ENCODE measurements at regions not wholly inside any gene's neighbourhood (a gene's known extent, or its start where the extent isn't known, plus 50 kb on each side); places are given as distances from the start of the nearest gene placed in this dataset.
"Not testable (repeated sequence)": the region's sequence is repeated elsewhere in the genome, so short reads cannot be mapped to it uniquely, and the experiment has no call there.

GRCh38 chr11:92168936-92169335 is 55.7 kb upstream of the FAT3 start:
- FAIRE-seq (no peak), DNase-seq (ENCODE audit: low spot score) (no peak)

DNA sequence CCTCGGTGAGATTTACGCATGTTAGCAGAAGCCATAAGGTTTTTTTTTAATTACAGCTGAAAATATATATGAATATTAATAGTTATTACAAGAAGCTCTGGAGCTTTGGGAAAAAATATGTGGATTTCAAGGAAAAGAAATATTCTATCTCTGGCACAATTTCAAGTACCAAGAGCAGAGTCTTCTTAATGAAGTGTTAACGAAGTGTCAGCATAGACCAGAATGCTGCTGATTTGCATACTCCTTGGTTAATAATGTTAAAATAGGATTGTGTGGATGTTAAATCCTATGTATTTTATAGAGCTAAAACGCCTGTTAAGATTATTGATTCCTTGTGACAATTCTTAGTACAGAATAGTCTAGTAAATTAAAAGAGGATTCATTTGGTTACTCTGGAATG is 57.0 kb upstream of the FAT3 start:
- DNase-seq (ENCODE audit: low spot score) (no peak), FAIRE-seq (no peak)

DNA sequence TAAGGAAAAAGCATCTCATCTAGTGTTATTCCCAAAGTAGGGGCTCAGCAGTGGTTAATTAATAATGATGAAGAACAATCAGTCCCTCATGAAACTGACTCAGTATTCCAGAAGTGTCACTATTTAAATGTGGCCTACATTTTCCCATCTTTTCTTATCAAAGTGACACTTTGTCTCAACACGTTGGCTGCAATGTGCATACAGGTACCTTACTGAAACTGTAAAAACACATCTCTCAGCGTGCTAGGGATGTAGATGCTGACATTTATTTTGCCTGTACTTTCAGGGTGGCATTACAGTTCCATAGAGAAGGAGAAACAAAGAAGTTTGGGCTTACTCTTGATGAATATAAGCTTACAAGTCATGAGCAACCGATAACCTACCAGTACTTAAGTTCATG is 58.3 kb upstream of the FAT3 start:
- FAIRE-seq: no peak

DNA sequence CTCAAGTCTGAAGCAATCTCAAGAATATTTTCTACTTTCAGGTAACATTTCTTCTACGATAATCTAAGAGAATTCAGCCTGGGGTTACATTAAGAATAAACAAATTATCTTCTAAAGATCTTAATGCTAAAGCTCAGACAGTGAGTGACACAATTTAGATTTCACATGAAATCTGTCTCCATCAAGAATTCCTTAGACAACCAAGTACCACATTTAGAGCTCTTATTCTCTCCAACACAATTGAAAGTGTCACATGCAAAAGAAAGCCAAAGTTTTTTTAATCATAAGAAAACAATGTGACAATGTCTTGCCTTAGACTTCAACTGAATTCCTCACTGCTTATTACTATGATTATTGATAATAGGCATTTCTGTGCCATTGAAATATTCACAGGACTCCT is 60.7 kb upstream of the FAT3 start:
- DNase-seq (ENCODE audit: low spot score): no peak
- no peak for FAIRE-seq

More for the DNA sequence above, 58.3 kb upstream of the FAT3 start:
- DNase-seq (ENCODE audit: low spot score): no peak

DNA sequence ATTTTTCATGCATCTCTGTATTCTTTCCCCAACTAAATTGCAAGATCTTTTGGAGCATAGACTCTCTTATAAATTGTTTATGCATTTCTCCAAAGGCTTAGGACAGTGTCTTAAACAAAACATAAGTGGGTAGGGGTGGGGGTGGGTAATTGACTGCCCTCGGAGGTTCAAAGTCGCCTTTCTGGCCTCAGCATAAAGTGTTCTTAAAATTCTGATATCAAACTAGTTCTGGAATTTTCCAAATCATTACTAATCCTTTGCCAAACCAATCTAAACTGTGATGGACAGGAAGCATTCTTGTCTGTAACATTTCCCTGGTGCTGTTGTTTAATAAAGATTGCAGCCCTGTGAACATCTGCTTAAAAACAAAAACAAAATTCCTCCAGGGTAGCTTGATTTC is 61.8 kb upstream of the FAT3 start:
- DNase-seq (ENCODE audit: low spot score) (no peak), FAIRE-seq (no peak)

DNA sequence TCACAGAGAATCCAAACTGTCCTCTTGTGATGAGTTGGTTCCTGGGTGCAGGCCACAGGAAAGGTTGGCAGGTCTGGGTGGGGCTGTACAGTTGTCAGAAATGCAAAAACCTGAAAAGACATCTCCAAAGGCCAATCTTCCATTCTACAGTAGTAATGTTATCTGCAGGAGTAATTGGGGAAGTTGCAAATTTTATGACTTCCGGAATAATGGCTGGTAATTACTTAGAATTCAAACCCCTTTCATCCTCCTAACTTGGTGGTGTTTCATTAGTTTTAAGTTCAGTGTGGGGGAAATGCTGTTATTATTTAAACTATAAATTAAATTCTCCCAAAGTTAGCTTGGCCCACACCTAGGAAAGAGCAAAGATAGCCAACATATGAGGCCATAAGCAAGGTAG is 64.7 kb upstream of the FAT3 start:
- FAIRE-seq (no peak), DNase-seq (ENCODE audit: low spot score) (no peak)

GRCh38 chr11:92157390-92157789 is 67.2 kb upstream of the FAT3 start:
- not testable (repeated sequence) for FAIRE-seq; DNase-seq (ENCODE audit: low spot score)

- DNase-seq (ENCODE audit: low spot score): no peak
- no peak for FAIRE-seq
Measured at GRCh38 chr11:92154611-92155010, 70.0 kb upstream of the FAT3 start.

DNA sequence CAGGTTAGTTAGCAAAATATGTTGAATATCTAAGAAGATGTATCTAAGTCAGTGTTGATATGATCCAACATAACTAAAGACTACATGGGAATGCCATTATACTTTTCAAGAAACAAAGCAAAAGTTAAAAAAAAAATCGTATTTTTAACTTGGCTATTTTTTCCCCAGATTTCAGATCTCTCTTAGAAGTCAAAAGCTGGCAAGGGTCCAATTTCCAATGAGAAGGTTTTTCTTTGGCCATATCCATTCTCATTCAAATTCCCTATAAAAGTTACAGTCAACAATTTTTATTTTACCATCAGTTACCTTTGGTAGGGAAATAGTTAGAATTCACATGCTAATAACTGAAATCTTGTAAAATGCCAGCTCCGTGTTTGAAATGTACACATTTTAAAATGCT is 70.5 kb upstream of the FAT3 start:
- FAIRE-seq (no peak), DNase-seq (ENCODE audit: low spot score) (no peak)

DNA sequence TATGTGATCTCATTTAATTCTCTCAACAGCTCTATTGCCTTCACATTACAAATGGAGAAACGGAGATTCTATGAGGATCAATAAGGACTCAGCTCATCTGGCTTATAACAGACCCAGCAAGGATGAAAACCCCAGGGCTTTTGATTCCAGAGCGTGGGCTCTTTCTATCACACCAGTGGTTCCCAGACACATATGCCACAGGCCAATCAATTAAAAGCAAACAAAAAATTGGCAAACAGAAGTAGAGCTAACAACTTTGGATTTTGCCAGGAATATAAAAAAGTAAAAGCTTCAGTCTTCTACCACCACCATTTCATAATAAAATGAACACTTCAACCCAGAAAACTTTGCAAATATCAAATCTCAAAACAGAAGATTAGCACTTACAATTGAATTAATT is 71.1 kb upstream of the FAT3 start:
- DNase-seq (ENCODE audit: low spot score) (no peak), FAIRE-seq (no peak)

- FAIRE-seq (no peak), DNase-seq (ENCODE audit: low spot score) (no peak)
Measured at GRCh38 chr11:92152245-92152644, 72.4 kb upstream of the FAT3 start.

GRCh38 chr11:92149996-92150395 is 74.6 kb upstream of the FAT3 start:
- FAIRE-seq: no peak

GRCh38 chr11:92141725-92142124 is 82.9 kb upstream of the FAT3 start:
- no peak for FAIRE-seq
- DNase-seq (ENCODE audit: low spot score): no peak

More at GRCh38 chr11:92149996-92150395, 74.6 kb upstream of the FAT3 start:
- DNase-seq (ENCODE audit: low spot score): no peak

- FAIRE-seq (no peak), DNase-seq (ENCODE audit: low spot score) (no peak)
Measured at GRCh38 chr11:92141159-92141558, 83.5 kb upstream of the FAT3 start.

- DNase-seq (ENCODE audit: low spot score) (no peak), FAIRE-seq (no peak)
Measured at GRCh38 chr11:92140021-92140420, 84.6 kb upstream of the FAT3 start.

- no peak for FAIRE-seq
Measured at GRCh38 chr11:92138296-92138695, 86.3 kb upstream of the FAT3 start.

DNA sequence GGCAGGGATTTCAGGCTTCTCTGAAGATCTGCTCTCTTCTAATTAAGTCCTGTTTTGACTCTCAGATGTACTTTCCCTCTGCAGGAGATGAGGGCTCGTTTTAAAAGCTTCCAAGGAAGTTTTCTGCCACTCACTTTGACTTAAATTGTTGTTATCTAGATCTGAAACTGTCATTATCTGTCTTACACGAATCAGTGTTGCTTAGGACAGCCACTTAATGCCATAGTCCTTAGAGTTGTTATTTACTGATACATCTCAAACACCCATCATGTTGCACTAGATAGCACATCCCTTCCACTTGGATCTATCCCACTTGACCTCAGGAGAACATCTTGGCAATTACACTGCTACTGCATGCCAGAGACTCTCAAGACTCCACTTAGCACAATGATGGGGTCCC is 86.9 kb upstream of the FAT3 start:
- FAIRE-seq (peak; percentile 17), DNase-seq (ENCODE audit: low spot score) (no peak)

More at GRCh38 chr11:92138296-92138695, 86.3 kb upstream of the FAT3 start:
- no peak for DNase-seq (ENCODE audit: low spot score)

DNA sequence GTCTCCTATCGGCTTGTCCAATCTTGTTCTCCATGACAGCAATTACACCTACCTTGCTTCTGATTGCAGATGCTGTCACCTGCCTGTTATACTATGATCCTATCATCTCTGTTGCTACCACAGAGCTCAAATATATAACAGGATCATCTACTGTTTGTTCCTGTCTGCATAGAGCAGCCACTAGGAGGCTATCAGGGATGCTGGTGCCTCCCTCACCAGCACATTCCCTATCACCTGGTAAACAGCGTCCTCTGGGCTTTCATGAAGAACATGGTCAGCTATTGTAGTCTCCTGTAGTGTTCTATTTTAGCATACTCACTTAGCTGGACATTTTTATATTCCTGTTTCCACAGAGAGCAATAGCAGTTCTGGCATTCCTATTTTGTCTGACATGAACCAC is 87.8 kb upstream of the FAT3 start:
- DNase-seq (ENCODE audit: low spot score): no peak
- no peak for FAIRE-seq

GRCh38 chr11:92131289-92131865 is 93.2 kb upstream of the FAT3 start:
- DNase-seq (ENCODE audit: low spot score) (peak; percentile 25), FAIRE-seq (no peak)

DNA sequence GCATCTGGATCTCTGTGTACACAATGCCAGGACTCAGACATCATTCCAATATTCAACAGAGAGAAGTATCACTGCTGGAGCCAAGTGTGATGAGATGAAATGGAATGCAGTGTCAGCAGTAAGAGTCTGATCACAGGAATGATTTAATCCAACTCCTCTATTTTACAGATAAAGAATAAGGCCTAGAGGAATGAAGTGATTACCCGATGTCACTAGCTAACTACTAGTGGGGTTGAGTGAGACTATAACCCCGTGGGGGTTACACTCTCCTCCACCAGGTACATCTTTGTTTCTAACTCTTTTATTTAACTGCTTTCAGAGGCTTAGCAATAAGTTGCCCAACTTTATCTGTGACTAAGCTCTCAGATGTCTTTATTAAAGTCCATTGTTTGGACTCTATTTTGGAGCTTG is 94.2 kb upstream of the FAT3 start:
- DNase-seq (ENCODE audit: low spot score): no peak
- FAIRE-seq: no peak

DNA sequence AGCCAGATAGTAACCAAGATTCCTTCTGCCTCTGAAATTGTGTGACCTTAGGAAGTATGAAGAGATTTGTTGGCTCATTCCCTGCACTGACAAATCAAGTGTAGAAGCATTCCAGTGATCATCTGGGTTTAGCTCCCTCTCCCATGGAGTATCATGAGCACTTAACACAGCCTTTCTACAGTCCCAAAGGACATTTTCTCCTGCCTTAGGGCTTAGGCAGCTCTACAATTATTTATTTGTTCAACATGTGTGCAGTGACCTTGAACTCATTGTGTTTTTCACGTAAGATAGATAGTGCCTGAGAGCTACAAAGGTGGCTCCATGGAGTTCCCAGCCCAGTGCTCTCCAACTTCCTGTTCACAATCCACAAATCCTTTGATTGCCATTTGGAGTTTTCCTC is 94.8 kb upstream of the FAT3 start:
- DNase-seq (ENCODE audit: low spot score): no peak
- FAIRE-seq: no peak

DNA sequence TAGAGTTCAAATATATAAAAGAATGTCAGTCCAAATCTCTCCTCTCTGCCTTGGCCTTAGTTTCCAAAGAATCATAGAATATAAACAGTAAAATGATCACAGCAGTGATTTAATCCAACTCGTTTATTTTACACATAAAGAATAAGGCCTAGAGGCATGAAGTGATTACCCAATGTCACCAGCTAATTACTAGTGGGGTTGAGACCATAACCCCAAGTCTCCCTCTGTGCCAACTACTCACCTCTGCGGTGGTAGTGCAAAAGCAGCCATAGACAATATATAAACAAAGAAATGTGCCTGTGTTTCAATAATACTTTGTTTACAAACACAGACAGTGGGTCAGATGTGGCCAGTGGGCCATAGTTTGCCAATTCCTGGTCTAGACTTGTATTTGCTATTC is 96.6 kb upstream of the FAT3 start:
- no peak for FAIRE-seq
- no peak for DNase-seq (ENCODE audit: low spot score)

DNA sequence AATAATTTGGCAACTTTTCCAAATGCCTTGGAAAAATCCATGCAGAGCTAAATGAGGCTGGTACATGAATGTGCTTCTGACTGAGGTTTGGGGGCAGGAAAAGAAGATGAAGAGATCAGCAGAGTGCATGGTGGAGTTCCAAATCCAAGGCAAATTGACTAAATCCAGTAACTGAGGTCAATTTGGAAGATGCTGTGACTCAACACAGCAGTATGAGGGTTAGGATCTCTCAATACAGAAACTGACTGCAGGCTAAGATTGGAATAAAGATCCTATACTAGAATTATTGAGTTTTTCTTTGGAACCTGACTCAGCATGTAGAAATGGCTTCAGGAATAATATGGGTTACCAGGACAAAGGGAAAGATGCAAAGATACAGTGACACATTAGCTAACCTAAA is 99.3 kb upstream of the FAT3 start:
- DNase-seq (ENCODE audit: low spot score): no peak
- FAIRE-seq: no peak

GRCh38 chr11:92123540-92123939 is 101.1 kb upstream of the FAT3 start:
- FAIRE-seq (no peak), DNase-seq (ENCODE audit: low spot score) (peak; percentile 19)

All from urothelium cell line (cell line).